GM12892 (cell line): ENCODE measurements at regions not wholly inside any gene's neighbourhood (a gene's known extent, or its start where the extent isn't known, plus 50 kb on each side); places are given as distances from the start of the nearest gene placed in this dataset.

Experiments used
- POLR2A ChIP-seq: IDR thresholded peaks from 2 replicates; pipeline ENCODE4 v1.6.1; 2011; ENCODE audit warnings: low read depth, low read length, control low read depth
- POLR2AphosphoS5 ChIP-seq: IDR thresholded peaks from 2 replicates; pipeline ENCODE4 v1.6.1; 2011; ENCODE audit warnings: low read depth, low read length, control low read depth

- TF ChIP-seq POLR2AphosphoS5 (no peak), POLR2A (no peak)
These were observed 561.9 kb upstream of the ANO5 start for GRCh38 chr11:21630934-21631478.
